ENCODE measurements at regions not wholly inside any gene's neighbourhood (a gene's known extent, or its start where the extent isn't known, plus 50 kb on each side); places are given as distances from the start of the nearest gene placed in this dataset.

GRCh38 chr4:24279911-24280375 is 304.4 kb downstream of the DHX15 start:
- intact Hi-C loops (cut with DNase I) = no loop called here
- Histone ChIP-seq H3K9ac (ENCODE audit: low read depth in 2 of 2, low read length in 2 of 2) (no peak overlapping the region), H3K4me1 (no peaks in the 10 kb centered on the region)

GRCh38 chr4:24279469-24279868 is 304.9 kb downstream of the DHX15 start:
- H3K27me3 ChIP-seq = no peaks in the 10 kb centered on the region
- no peak overlapping the region for H3K4me3 ChIP-seq
- H3K9me3 ChIP-seq = no peaks in the 10 kb centered on the region
- no peak for TF ChIP-seq CTCF (IDR thresholded peaks at IDR 0.05)
- intact Hi-C loops (cut with DNase I) = no loop called here
- no peaks in the 10 kb centered on the region for H3K4me1 ChIP-seq
- no peak overlapping the region for H3K9ac ChIP-seq (ENCODE audit: low read depth in 2 of 2, low read length in 2 of 2)
- no peak overlapping the region for H3K27ac ChIP-seq
- H3K36me3 ChIP-seq = no peaks in the 10 kb centered on the region
- DNase-seq = no peak

More at GRCh38 chr4:24279911-24280375, 304.4 kb downstream of the DHX15 start:
- TF ChIP-seq CTCF (IDR thresholded peaks at IDR 0.05) = no peak
- H3K36me3 ChIP-seq = no peaks in the 10 kb centered on the region
- no peak overlapping the region for H3K4me3 ChIP-seq
- H3K27ac ChIP-seq = no peak overlapping the region
- no peaks in the 10 kb centered on the region for H3K27me3 ChIP-seq
- no peak for DNase-seq
- no peaks in the 10 kb centered on the region for H3K9me3 ChIP-seq

GRCh38 chr4:24278693-24279092 is 305.7 kb downstream of the DHX15 start:
- no peak for TF ChIP-seq CTCF (IDR thresholded peaks at IDR 0.05)
- no peak overlapping the region for H3K9ac ChIP-seq (ENCODE audit: low read depth in 2 of 2, low read length in 2 of 2)
- no peak overlapping the region for H3K4me3 ChIP-seq
- H3K27ac ChIP-seq = no peak overlapping the region
- no peak for DNase-seq
- intact Hi-C loops (cut with DNase I) = no loop called here
- no peaks in the 10 kb centered on the region for H3K9me3 ChIP-seq
- H3K4me1 ChIP-seq = no peaks in the 10 kb centered on the region
- no peaks in the 10 kb centered on the region for H3K27me3 ChIP-seq
- H3K36me3 ChIP-seq = no peaks in the 10 kb centered on the region

- no peak overlapping the region for H3K4me3 ChIP-seq
- no peak for TF ChIP-seq CTCF (IDR thresholded peaks at IDR 0.05)
- no peak overlapping the region for H3K9ac ChIP-seq (ENCODE audit: low read depth in 2 of 2, low read length in 2 of 2)
- H3K4me1 ChIP-seq = no peaks in the 10 kb centered on the region
- no peak overlapping the region for H3K27ac ChIP-seq
- no peaks in the 10 kb centered on the region for H3K9me3 ChIP-seq
- H3K27me3 ChIP-seq = no peaks in the 10 kb centered on the region
- no peak for DNase-seq
- H3K36me3 ChIP-seq = no peaks in the 10 kb centered on the region
- intact Hi-C loops (cut with DNase I) = no loop called here
Measured at GRCh38 chr4:24274381-24274941, 309.9 kb downstream of the DHX15 start.

- no peak overlapping the region for H3K4me3 ChIP-seq
- intact Hi-C loops (cut with DNase I) = no loop called here
- DNase-seq = no peak
- H3K9ac ChIP-seq (ENCODE audit: low read depth in 2 of 2, low read length in 2 of 2) = no peak overlapping the region
- no peaks in the 10 kb centered on the region for H3K4me1 ChIP-seq
- TF ChIP-seq CTCF (IDR thresholded peaks at IDR 0.05) = no peak
- no peak overlapping the region for H3K27ac ChIP-seq
- no peaks in the 10 kb centered on the region for H3K36me3 ChIP-seq
- H3K27me3 ChIP-seq = no peaks in the 10 kb centered on the region
- no peaks in the 10 kb centered on the region for H3K9me3 ChIP-seq
Measured at GRCh38 chr4:24273136-24273535, 311.2 kb downstream of the DHX15 start.

All from colonic mucosa (tissue), 4 donors.